Neural progenitor cell (in vitro differentiated cells): ENCODE measurements at regions not wholly inside any gene's neighbourhood (a gene's known extent, or its start where the extent isn't known, plus 50 kb on each side); places are given as distances from the start of the nearest gene placed in this dataset.

Experiments
- DNase-seq: peaks from one replicate; pipeline ENCODE4 v3.0.0-alpha.2; 2016; ENCODE audit warnings: low spot score
- H2AFZ ChIP-seq: fragments of 200-600 bp; sonication (generic); replicated peaks from 2 replicates; pipeline ENCODE4 v1.6.1; 2016; ENCODE audit warnings: antibody characterized with exemption
- H3F3A ChIP-seq: fragments of 200-600 bp; sonication (generic); 2 replicates; pipeline ENCODE4 v1.6.1; 2016; ENCODE audit warnings: antibody characterized with exemption, low read depth
- H3K27ac ChIP-seq: fragments of 200-600 bp; sonication (generic); 2 replicates; pipeline ENCODE4 v1.5.1; 2016; ENCODE audit warnings: mild to moderate bottlenecking
- H3K27me3 ChIP-seq: fragments of 200-600 bp; sonication (generic); 2 replicates; pipeline ENCODE4 v1.6.1; 2016; ENCODE audit warnings: mild to moderate bottlenecking, moderate library complexity
- H3K36me3 ChIP-seq: fragments of 200-600 bp; sonication (generic); 2 replicates; pipeline ENCODE4 v1.5.1; 2016
- H3K4me1 ChIP-seq: fragments of 200-600 bp; sonication (generic); 2 replicates; pipeline ENCODE4 v1.6.1; 2016; ENCODE audit warnings: mixed run types
- H3K4me2 ChIP-seq: fragments of 200-600 bp; sonication (generic); 2 replicates; pipeline ENCODE4 v1.6.1; 2016
- H3K4me3 ChIP-seq: fragments of 200-600 bp; sonication (generic); 2 replicates; pipeline ENCODE4 v1.5.1; 2016
- H3K79me2 ChIP-seq: fragments of 200-600 bp; sonication (generic); 2 replicates; pipeline ENCODE4 v1.6.1; 2016; ENCODE audit warnings: low read depth
- H3K9ac ChIP-seq: fragments of 200-600 bp; sonication (generic); 2 replicates; pipeline ENCODE4 v1.6.1; 2016
- H3K9me3 ChIP-seq: fragments of 200-600 bp; sonication (generic); 2 replicates; pipeline ENCODE4 v1.5.1; 2016; ENCODE audit warnings: low read depth
- H4K20me1 ChIP-seq: fragments of 200-600 bp; sonication (generic); 2 replicates; pipeline ENCODE4 v1.6.1; 2016; ENCODE audit warnings: low read depth
- H3K27ac Mint-ChIP-seq: 3 replicates; pipeline ENCODE4 v1.8.0; 2021; ENCODE audit warnings: mixed read lengths
- H3K27me3 Mint-ChIP-seq: 2 replicates; pipeline ENCODE4 v1.8.0; 2022; ENCODE audit warnings: low read depth, mild to moderate bottlenecking, inconsistent platforms, moderate library complexity, mixed read lengths; ENCODE audit not compliant: insufficient read depth
- H3K36me3 Mint-ChIP-seq: 3 replicates; pipeline ENCODE4 v1.8.0; 2021; ENCODE audit warnings: mixed read lengths
- H3K4me1 Mint-ChIP-seq: 3 replicates; pipeline ENCODE4 v1.8.0; 2021; ENCODE audit warnings: mixed read lengths
- H3K4me3 Mint-ChIP-seq: 3 replicates; pipeline ENCODE4 v1.8.0; 2021; ENCODE audit warnings: mild to moderate bottlenecking, moderate library complexity, mixed read lengths
- H3K9me3 Mint-ChIP-seq: 3 replicates; pipeline ENCODE4 v1.8.0; 2020; ENCODE audit warnings: mixed read lengths
- CTCF ChIP-seq: fragments of 200-600 bp; sonication (generic); IDR thresholded peaks from 2 replicates; pipeline ENCODE4 v1.5.1; 2017; ENCODE audit warnings: antibody characterized with exemption, mild to moderate bottlenecking
- EZH2 ChIP-seq: fragments of 200-600 bp; sonication (generic); IDR thresholded peaks from 2 replicates; pipeline ENCODE4 v1.6.1; 2017; ENCODE audit warnings: antibody characterized with exemption, mild to moderate bottlenecking, moderate library complexity
- EZH2phosphoT487 ChIP-seq: fragments of 200-600 bp; sonication (generic); IDR thresholded peaks from 2 replicates; pipeline ENCODE4 v1.6.1; 2017; ENCODE audit warnings: antibody characterized with exemption

GRCh38 chr4:19540859-19541540 is 710.7 kb upstream of the SLIT2 start:
- H3K79me2 ChIP-seq: no peaks in the 10 kb centered on the region
- Mint-ChIP-seq H3K4me1 (no peaks in the 10 kb centered on the region), H3K9me3 (no peaks in the 10 kb centered on the region), H3K36me3 (no peaks in the 10 kb centered on the region), H3K4me3 (no peak overlapping the region), H3K27ac (no peak overlapping the region), H3K27me3 (no peaks in the 10 kb centered on the region)
- no peak overlapping the region for H3K9ac ChIP-seq
- DNase-seq: no peak
- H2AFZ ChIP-seq: no peak overlapping the region
- no peaks in the 10 kb centered on the region for H3K9me3 ChIP-seq
- TF ChIP-seq EZH2phosphoT487: no peak
- TF ChIP-seq EZH2: no peak
- no peak for TF ChIP-seq CTCF
- no peaks in the 10 kb centered on the region for H3K27me3 ChIP-seq
- H3F3A ChIP-seq: no peaks in the 10 kb centered on the region
- no peak overlapping the region for H3K4me3 ChIP-seq
- no peaks in the 10 kb centered on the region for H3K4me1 ChIP-seq
- H3K4me2 ChIP-seq: no peak overlapping the region
- no peaks in the 10 kb centered on the region for H4K20me1 ChIP-seq
- no peak overlapping the region for H3K27ac ChIP-seq
- H3K36me3 ChIP-seq: no peaks in the 10 kb centered on the region

- no peaks in the 10 kb centered on the region for H3K9me3 Mint-ChIP-seq
- no peaks in the 10 kb centered on the region for H4K20me1 ChIP-seq
- H3K9ac ChIP-seq: no peak overlapping the region
- no peak overlapping the region for H3K4me3 Mint-ChIP-seq
- no peak overlapping the region for H3K4me2 ChIP-seq
- no peaks in the 10 kb centered on the region for H3K27me3 Mint-ChIP-seq
- H3F3A ChIP-seq: no peaks in the 10 kb centered on the region
- no peak overlapping the region for H2AFZ ChIP-seq
- H3K27ac ChIP-seq: no peak overlapping the region
- H3K4me1 Mint-ChIP-seq: peaks cover 3% of the 10 kb centered on the region
- no peaks in the 10 kb centered on the region for H3K36me3 ChIP-seq
- H3K79me2 ChIP-seq: no peaks in the 10 kb centered on the region
- no peaks in the 10 kb centered on the region for H3K9me3 ChIP-seq
- TF ChIP-seq CTCF (no peak), EZH2 (no peak), EZH2phosphoT487 (no peak)
- H3K27ac Mint-ChIP-seq: no peak overlapping the region
- DNase-seq: no peak
- H3K27me3 ChIP-seq: no peaks in the 10 kb centered on the region
- H3K4me3 ChIP-seq: no peak overlapping the region
- no peaks in the 10 kb centered on the region for H3K4me1 ChIP-seq
- no peaks in the 10 kb centered on the region for H3K36me3 Mint-ChIP-seq
Observed at GRCh38 chr4:19539201-19539600, 712.5 kb upstream of the SLIT2 start.

- Mint-ChIP-seq H3K27me3 (peaks cover 2% of the 10 kb centered on the region), H3K27ac (no peak overlapping the region), H3K4me3 (no peak overlapping the region), H3K9me3 (no peaks in the 10 kb centered on the region), H3K4me1 (peaks cover 17% of the 10 kb centered on the region), H3K36me3 (no peaks in the 10 kb centered on the region)
- H3K4me2 ChIP-seq: no peak overlapping the region
- H3K4me3 ChIP-seq: no peak overlapping the region
- H3F3A ChIP-seq: no peaks in the 10 kb centered on the region
- no peak overlapping the region for H3K27ac ChIP-seq
- no peak overlapping the region for H3K9ac ChIP-seq
- no peaks in the 10 kb centered on the region for H3K36me3 ChIP-seq
- TF ChIP-seq EZH2phosphoT487 (no peak), CTCF (no peak), EZH2 (no peak)
- no peak for DNase-seq
- H3K9me3 ChIP-seq: no peaks in the 10 kb centered on the region
- no peaks in the 10 kb centered on the region for H4K20me1 ChIP-seq
- no peaks in the 10 kb centered on the region for H3K27me3 ChIP-seq
- no peak overlapping the region for H2AFZ ChIP-seq
- H3K4me1 ChIP-seq: peaks cover 4% of the 10 kb centered on the region
- no peaks in the 10 kb centered on the region for H3K79me2 ChIP-seq
Observed at GRCh38 chr4:19534159-19534558, 717.5 kb upstream of the SLIT2 start.
